GM21576 (cell line): ENCODE measurements at regions not wholly inside any gene's neighbourhood (a gene's known extent, or its start where the extent isn't known, plus 50 kb on each side); places are given as distances from the start of the nearest gene placed in this dataset.

Source experiments
- ATAC-seq: cut with Tn5 transposase; IDR thresholded peaks from one replicate; pipeline ENCODE4 v1.9.1; 2021; ENCODE audit warnings: mild to moderate bottlenecking, moderate library complexity; ENCODE audit not compliant: unreplicated experiment

- no peak for ATAC-seq
These were observed 452.5 kb upstream of the ARGLU1 start for GRCh38 chr13:107020393-107020792.

DNA sequence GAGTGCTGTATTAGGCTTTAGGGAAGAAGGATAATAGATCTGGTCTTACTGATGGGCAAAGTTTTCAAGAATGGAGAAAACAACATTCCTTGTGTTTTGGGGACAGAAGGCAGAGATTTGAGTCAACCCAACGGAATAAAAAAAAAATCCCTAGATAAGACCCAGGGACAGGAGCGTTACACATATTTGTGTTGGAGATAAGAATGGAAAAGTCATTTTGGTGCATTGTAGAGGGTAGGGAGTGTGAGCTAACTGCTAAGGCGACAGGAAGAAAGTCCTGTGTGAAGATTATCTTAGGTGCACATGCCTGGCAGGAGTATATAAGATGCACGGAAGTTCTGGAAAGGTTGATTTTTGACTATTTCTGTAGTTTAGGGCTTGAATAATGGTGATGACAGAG lies 450.3 kb upstream of the ARGLU1 start:
- no peak for ATAC-seq

DNA sequence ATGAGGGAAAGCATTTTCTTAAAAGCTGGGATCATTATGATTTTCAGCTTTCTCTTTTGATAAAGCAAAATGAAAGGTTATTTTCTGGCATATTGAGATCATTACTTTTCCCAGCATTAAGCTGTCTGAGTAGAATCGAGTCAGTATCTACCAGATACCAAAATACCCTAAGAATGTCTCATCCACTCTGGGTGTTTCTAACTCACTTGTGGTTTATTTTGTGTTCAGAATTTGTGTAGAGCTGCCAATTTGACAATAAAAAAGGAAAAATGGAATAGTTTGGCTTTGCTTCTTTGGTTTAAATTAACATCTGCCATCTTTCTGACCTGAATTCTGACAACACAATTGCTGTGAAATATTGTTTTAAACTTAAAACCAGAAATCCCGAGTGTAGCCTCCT lies 438.7 kb upstream of the ARGLU1 start:
- no peak for ATAC-seq

- no peak for ATAC-seq
These were observed 437.6 kb upstream of the ARGLU1 start for GRCh38 chr13:107005577-107005976.

DNA sequence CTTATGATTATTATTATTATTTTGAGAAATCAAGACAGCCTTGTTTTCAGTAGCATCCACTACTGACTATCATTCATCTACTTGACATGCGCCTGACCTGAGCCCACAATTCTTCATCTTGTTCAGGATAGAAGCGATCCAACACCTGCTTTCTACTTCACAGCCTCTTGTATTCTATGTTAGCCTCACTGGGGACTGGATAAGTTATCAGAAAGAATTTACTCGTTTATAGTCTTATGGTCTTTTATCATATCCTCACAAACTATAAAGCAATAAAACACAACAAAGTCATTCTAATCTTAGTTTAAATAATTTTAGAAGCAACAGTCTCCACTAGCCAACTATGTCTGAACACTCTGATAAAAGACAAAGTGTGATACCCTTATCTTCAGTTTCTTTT lies 436.0 kb upstream of the ARGLU1 start:
- ATAC-seq: no peak

DNA sequence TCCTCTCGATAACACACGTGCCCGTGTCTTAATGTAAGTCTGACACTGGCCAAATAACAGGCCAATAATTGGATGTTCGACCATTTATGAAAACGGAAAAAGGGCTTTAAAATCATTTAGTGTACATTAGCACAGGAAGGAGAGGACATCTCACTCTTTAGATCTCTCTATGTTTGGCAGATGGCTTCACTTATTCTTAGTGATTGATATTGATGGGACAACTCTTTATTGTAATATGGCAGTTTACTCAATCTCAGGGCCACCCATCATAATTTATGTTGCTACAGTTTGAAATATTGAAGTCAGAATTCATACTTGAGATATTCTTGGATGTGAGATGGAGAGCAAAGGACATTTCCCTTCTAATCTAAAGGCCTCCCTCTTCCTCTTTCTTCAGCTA lies 430.7 kb upstream of the ARGLU1 start:
- ATAC-seq: no peak

- ATAC-seq: no peak
These were observed 429.8 kb upstream of the ARGLU1 start for GRCh38 chr13:106997696-106998095.

GRCh38 chr13:106996867-106997618 lies 429.1 kb upstream of the ARGLU1 start:
- no peak for ATAC-seq

DNA sequence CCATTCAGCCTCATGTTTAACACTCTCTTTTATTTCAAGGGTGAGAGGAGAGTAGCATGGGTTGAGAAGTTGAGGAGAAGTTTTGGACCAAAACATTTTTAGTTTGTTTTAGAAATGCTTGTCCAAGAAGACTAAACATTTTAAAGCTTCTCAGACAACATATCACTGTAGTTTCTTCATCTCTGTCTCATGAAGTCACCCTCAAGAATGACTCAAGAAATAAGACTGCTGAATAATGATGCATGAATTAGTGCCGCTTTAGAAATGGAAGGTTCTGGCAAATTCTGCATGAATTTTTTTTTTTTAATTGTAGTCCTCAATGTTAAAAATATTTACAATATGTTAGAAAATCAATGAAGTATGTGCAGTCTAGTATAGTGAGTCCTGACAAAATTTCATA lies 422.7 kb upstream of the ARGLU1 start:
- ATAC-seq: no peak

DNA sequence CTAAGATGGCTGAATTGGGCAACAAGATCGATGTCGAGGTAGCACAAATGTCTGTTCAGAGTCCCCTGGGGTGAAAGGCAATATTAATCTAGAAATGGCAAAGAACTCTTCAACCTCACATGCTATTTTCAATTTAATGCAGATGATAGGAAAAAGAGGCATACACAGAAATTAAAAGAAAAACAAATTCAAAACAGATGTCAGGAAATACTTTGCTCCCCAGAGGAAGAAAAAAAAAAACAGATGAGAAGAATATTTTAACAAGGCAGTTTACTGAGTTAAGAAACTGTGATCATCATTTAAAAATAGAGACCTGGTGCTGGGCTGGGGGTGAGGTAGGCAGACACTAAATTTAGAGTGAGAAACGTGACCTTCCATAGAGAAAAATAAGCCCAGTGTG lies 421.9 kb upstream of the ARGLU1 start:
- ATAC-seq: no peak

- ATAC-seq: no peak
These were observed 419.5 kb upstream of the ARGLU1 start for GRCh38 chr13:106987427-106987785.

DNA sequence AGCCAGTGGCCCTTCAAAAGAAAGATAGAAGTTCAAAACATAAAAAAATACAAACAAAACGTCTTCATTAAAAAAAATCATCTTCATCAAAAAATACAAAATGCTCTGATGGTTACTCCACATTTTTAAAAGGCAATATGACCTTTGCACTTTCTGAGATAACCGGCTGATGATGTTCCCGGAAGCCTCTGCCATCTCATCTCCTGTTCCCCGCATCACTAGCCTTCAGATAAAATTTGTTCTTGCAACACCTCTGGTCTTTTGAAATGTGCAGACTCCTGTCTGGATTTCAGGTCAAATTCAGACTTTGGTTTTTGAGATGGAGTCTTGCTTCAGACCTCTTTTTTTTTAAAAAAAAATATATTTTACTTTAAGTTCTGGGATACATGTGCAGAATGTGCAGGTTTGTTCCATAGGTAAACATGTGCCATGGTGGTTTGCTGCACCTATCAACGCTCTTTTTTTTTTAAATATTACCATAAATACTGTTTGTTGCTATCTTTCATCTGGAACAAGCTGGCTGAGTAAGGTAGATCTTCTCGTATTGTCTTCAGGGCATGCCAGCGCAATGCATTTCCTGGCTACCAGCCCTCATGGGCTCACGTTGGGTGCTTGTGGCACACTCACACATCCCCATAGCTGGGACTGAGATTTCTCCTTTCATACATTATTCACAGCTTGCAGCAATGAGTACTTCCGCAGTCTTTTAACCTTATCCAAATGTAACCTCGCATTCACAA lies 418.9 kb upstream of the ARGLU1 start:
- ATAC-seq: no peak

DNA sequence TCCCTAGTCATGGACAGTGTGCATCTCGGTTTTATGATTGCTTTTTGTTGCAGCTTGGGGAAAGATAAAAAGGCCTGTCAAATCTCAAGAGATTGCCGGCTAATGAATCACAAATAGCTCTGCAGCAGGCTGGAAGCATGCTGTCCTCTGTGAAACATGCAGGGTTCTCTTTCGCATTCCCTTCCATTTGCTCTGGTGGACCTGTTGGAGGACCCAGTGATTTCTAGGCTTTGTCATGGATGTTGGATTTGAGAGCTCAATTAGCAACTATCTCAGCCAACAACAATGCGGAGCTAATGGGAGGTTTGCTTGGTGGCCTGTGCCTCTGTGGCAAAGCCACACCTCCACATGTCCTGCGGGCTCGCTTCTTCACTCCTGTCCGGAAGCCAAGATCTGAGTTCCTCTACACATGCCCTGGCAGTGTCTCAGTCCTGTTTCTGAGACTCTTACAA lies 418.1 kb upstream of the ARGLU1 start:
- no peak for ATAC-seq

GRCh38 chr13:106985481-106985880 lies 417.5 kb upstream of the ARGLU1 start:
- ATAC-seq: no peak

- no peak for ATAC-seq
These were observed 413.1 kb upstream of the ARGLU1 start for GRCh38 chr13:106981051-106981450.

DNA sequence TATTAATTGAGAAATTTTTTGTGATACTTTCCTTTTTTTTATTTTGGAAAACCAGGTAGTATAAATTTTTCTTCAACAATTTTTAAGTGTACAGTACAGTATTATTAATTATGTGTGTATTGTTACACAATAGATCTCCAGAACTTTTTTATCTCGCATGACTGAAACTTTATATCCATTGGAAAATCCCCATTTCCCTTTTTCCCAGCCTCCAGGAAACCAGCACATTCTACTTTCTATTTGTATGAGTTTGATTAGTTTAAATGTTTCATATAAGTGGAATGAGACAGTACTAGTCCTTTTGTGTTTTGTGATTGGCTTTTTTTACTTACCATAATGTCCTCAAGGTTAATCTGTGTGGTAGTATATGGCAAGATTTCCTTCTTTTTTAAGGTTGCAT lies 399.5 kb upstream of the ARGLU1 start:
- no peak for ATAC-seq

DNA sequence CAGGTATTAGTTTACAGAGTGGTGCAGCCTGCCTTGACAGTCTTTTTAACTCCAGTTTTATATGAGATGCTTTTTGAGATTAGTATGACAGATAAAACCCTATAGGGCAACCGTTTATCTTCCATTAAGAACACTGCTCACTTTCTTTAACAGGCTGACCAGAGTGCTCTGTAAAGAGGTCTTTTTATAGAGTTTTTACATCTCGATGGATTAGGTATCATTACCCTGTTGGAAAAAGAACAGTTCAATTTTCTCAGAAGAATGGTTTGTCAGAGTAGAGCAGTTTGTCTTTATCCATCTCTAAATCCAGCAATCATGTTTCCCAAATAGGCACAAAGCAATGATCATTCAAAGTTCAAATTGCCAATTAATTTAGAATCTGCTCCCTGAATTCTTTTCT lies 395.2 kb upstream of the ARGLU1 start:
- ATAC-seq: no peak

GRCh38 chr13:106961651-106962050 lies 393.7 kb upstream of the ARGLU1 start:
- ATAC-seq: no peak

GRCh38 chr13:106961216-106961615 lies 393.3 kb upstream of the ARGLU1 start:
- no peak for ATAC-seq

GRCh38 chr13:106958621-106959048 lies 390.7 kb upstream of the ARGLU1 start:
- ATAC-seq: no peak

- ATAC-seq: no peak
These were observed 374.6 kb upstream of the ARGLU1 start for GRCh38 chr13:106942563-106942962.

GRCh38 chr13:106941779-106942178 lies 373.8 kb upstream of the ARGLU1 start:
- ATAC-seq: no peak
